ENCODE measurements at regions not wholly inside any gene's neighbourhood (a gene's known extent, or its start where the extent isn't known, plus 50 kb on each side); places are given as distances from the start of the nearest gene placed in this dataset.

- Histone ChIP-seq H2AFZ (ENCODE audit: low read depth, low read length) (no peak overlapping the region), H3K36me3 (ENCODE audit: insufficient read depth, low read length) (no peaks in the 10 kb centered on the region), H3K27ac (ENCODE audit: low read depth, low read length) (no peak overlapping the region), H3K9me3 (ENCODE audit: insufficient read depth, low read depth, low read length) (no peaks in the 10 kb centered on the region), H3K27me3 (ENCODE audit: insufficient read depth, low read length) (no peaks in the 10 kb centered on the region), H3K4me2 (ENCODE audit: low read length) (no peak overlapping the region), H3K9ac (ENCODE audit: low read length) (no peak overlapping the region), H3K4me1 (ENCODE audit: insufficient read depth, low read length) (peaks cover 19% of the 10 kb centered on the region), H3K4me3 (ENCODE audit: insufficient read depth, low read depth, low read length) (no peak overlapping the region), H4K20me1 (ENCODE audit: insufficient read depth, low read length) (no peaks in the 10 kb centered on the region), H3K79me2 (ENCODE audit: insufficient read depth, low read length) (no peaks in the 10 kb centered on the region)
- Mint-ChIP-seq H3K4me1 (ENCODE audit: low read depth, unreplicated experiment) (peaks cover 2% of the 10 kb centered on the region), H3K36me3 (ENCODE audit: low read depth, unreplicated experiment) (no peaks in the 10 kb centered on the region), H3K9me3 (ENCODE audit: unreplicated experiment) (no peaks in the 10 kb centered on the region), H3K27ac (ENCODE audit: unreplicated experiment) (no peak overlapping the region), H3K4me3 (ENCODE audit: unreplicated experiment) (no peak overlapping the region), H3K27me3 (ENCODE audit: low read depth, unreplicated experiment) (peaks cover 3% of the 10 kb centered on the region)
- TF ChIP-seq EZH2 (IDR thresholded peaks at IDR 0.05; ENCODE audit: insufficient read depth, low read length) (no peak), CTCF (IDR thresholded peaks at IDR 0.05; ENCODE audit: insufficient read depth, low read depth, low read length) (no peak)
- FAIRE-seq (no peak), DNase-seq (ENCODE audit: low read depth) (no peak)
Measured at GRCh38 chr1:234753979-234754378, 144.0 kb upstream of the IRF2BP2 start.

GRCh38 chr1:234752927-234753326, 142.9 kb upstream of the IRF2BP2 start:
- H3K27me3 ChIP-seq (ENCODE audit: insufficient read depth, low read length) = no peaks in the 10 kb centered on the region
- H3K9me3 ChIP-seq (ENCODE audit: insufficient read depth, low read depth, low read length) = no peaks in the 10 kb centered on the region
- no peak overlapping the region for H3K27ac Mint-ChIP-seq (ENCODE audit: unreplicated experiment)
- TF ChIP-seq EZH2 (IDR thresholded peaks at IDR 0.05; ENCODE audit: insufficient read depth, low read length) (no peak), CTCF (IDR thresholded peaks at IDR 0.05; ENCODE audit: insufficient read depth, low read depth, low read length) (no peak)
- H2AFZ ChIP-seq (ENCODE audit: low read depth, low read length) = no peak overlapping the region
- H3K9me3 Mint-ChIP-seq (ENCODE audit: unreplicated experiment) = no peaks in the 10 kb centered on the region
- H3K27me3 Mint-ChIP-seq (ENCODE audit: low read depth, unreplicated experiment) = peaks cover 3% of the 10 kb centered on the region
- no peaks in the 10 kb centered on the region for H3K79me2 ChIP-seq (ENCODE audit: insufficient read depth, low read length)
- peaks cover 19% of the 10 kb centered on the region for H3K4me1 ChIP-seq (ENCODE audit: insufficient read depth, low read length)
- H3K36me3 ChIP-seq (ENCODE audit: insufficient read depth, low read length) = no peaks in the 10 kb centered on the region
- H4K20me1 ChIP-seq (ENCODE audit: insufficient read depth, low read length) = no peaks in the 10 kb centered on the region
- no peak overlapping the region for H3K4me3 Mint-ChIP-seq (ENCODE audit: unreplicated experiment)
- no peak overlapping the region for H3K27ac ChIP-seq (ENCODE audit: low read depth, low read length)
- H3K4me3 ChIP-seq (ENCODE audit: insufficient read depth, low read depth, low read length) = no peak overlapping the region
- no peak overlapping the region for H3K4me2 ChIP-seq (ENCODE audit: low read length)
- FAIRE-seq = no peak
- H3K4me1 Mint-ChIP-seq (ENCODE audit: low read depth, unreplicated experiment) = peaks cover 2% of the 10 kb centered on the region
- DNase-seq (ENCODE audit: low read depth) = no peak
- H3K36me3 Mint-ChIP-seq (ENCODE audit: low read depth, unreplicated experiment) = no peaks in the 10 kb centered on the region
- no peak overlapping the region for H3K9ac ChIP-seq (ENCODE audit: low read length)

- Mint-ChIP-seq H3K4me3 (ENCODE audit: unreplicated experiment) (no peak overlapping the region), H3K4me1 (ENCODE audit: low read depth, unreplicated experiment) (peaks cover 7% of the 10 kb centered on the region), H3K9me3 (ENCODE audit: unreplicated experiment) (no peaks in the 10 kb centered on the region), H3K27me3 (ENCODE audit: low read depth, unreplicated experiment) (peaks cover 3% of the 10 kb centered on the region), H3K36me3 (ENCODE audit: low read depth, unreplicated experiment) (no peaks in the 10 kb centered on the region), H3K27ac (ENCODE audit: unreplicated experiment) (no peak overlapping the region)
- H3K4me2 ChIP-seq (ENCODE audit: low read length) = no peak overlapping the region
- no peak overlapping the region for H3K27ac ChIP-seq (ENCODE audit: low read depth, low read length)
- H3K79me2 ChIP-seq (ENCODE audit: insufficient read depth, low read length) = no peaks in the 10 kb centered on the region
- no peak overlapping the region for H3K9ac ChIP-seq (ENCODE audit: low read length)
- no peaks in the 10 kb centered on the region for H3K27me3 ChIP-seq (ENCODE audit: insufficient read depth, low read length)
- TF ChIP-seq EZH2 (IDR thresholded peaks at IDR 0.05; ENCODE audit: insufficient read depth, low read length) = no peak
- no peak for TF ChIP-seq CTCF (IDR thresholded peaks at IDR 0.05; ENCODE audit: insufficient read depth, low read depth, low read length)
- peaks cover 20% of the 10 kb centered on the region for H3K4me1 ChIP-seq (ENCODE audit: insufficient read depth, low read length)
- no peak for DNase-seq (ENCODE audit: low read depth)
- no peaks in the 10 kb centered on the region for H3K9me3 ChIP-seq (ENCODE audit: insufficient read depth, low read depth, low read length)
- H4K20me1 ChIP-seq (ENCODE audit: insufficient read depth, low read length) = no peaks in the 10 kb centered on the region
- no peak overlapping the region for H3K4me3 ChIP-seq (ENCODE audit: insufficient read depth, low read depth, low read length)
- no peak overlapping the region for H2AFZ ChIP-seq (ENCODE audit: low read depth, low read length)
- no peaks in the 10 kb centered on the region for H3K36me3 ChIP-seq (ENCODE audit: insufficient read depth, low read length)
- FAIRE-seq = no peak
Measured at GRCh38 chr1:234751678-234752077, 141.7 kb upstream of the IRF2BP2 start.

Data from astrocyte (in vitro differentiated cells and primary cell).